ENCODE measurements at regions not wholly inside any gene's neighbourhood (a gene's known extent, or its start where the extent isn't known, plus 50 kb on each side); places are given as distances from the start of the nearest gene placed in this dataset.

- no peak overlapping the region for H3K4me3 ChIP-seq (ENCODE audit: low read depth, low read length)
- ChIA-PET POLR2A (no interaction called here), CTCF (interaction anchor here (0.7 kb wide), 2 partner anchors 79 to 197 kb away, joined by 3 to 4 read pairs; no protein-coding TSS in a partner anchor)
These were observed 919.0 kb downstream of the TAF11L14 start for GRCh38 chr5:18553269-18553668.

More at GRCh38 chr5:18553269-18553668, 919.0 kb downstream of the TAF11L14 start:
- H3K27ac ChIP-seq (ENCODE audit: extremely low read depth, low read depth, low read length), result no peak overlapping the region
- no peaks in the 10 kb centered on the region for H3K9me3 ChIP-seq (ENCODE audit: control insufficient read depth, insufficient read depth, low read depth, low read length)
- no peak for TF ChIP-seq PRDM2 (tag by site-specific recombination; IDR thresholded peaks at IDR 0.05; ENCODE audit: borderline replicate concordance)
- no peak for TF ChIP-seq ZNF175 (tag by site-specific recombination; IDR thresholded peaks at IDR 0.05)
- TF ChIP-seq KLF17 (tag by site-specific recombination; IDR thresholded peaks at IDR 0.05), result no peak
- TF ChIP-seq SALL2 (tag by site-specific recombination; IDR thresholded peaks at IDR 0.05; ENCODE audit: borderline replicate concordance), result no peak
- no peak for TF ChIP-seq ZNF280D (tag by site-specific recombination; IDR thresholded peaks at IDR 0.05)
- no peak for TF ChIP-seq ZNF292 (tag by site-specific recombination; IDR thresholded peaks at IDR 0.05; ENCODE audit: borderline replicate concordance, low read depth)
- TF ChIP-seq ZNF311 (tag by site-specific recombination; IDR thresholded peaks at IDR 0.05; ENCODE audit: borderline replicate concordance), result no peak
- TF ChIP-seq ZSCAN4 (tag by site-specific recombination; IDR thresholded peaks at IDR 0.05), result no peak
- no peak for TF ChIP-seq ZBTB26 (tag by site-specific recombination; optimal IDR thresholded peaks at IDR 0.05)
- H3K36me3 ChIP-seq (ENCODE audit: control insufficient read depth in 2 of 2, insufficient read depth in 1 of 2, low read length in 2 of 2), result no peaks in the 10 kb centered on the region
- H3K4me1 ChIP-seq (ENCODE audit: control insufficient read depth, insufficient read depth, low read length), result no peaks in the 10 kb centered on the region

Data from HEK293 (cell line).